ENCODE measurements at regions not wholly inside any gene's neighbourhood (a gene's known extent, or its start where the extent isn't known, plus 50 kb on each side); places are given as distances from the start of the nearest gene placed in this dataset.

DNA sequence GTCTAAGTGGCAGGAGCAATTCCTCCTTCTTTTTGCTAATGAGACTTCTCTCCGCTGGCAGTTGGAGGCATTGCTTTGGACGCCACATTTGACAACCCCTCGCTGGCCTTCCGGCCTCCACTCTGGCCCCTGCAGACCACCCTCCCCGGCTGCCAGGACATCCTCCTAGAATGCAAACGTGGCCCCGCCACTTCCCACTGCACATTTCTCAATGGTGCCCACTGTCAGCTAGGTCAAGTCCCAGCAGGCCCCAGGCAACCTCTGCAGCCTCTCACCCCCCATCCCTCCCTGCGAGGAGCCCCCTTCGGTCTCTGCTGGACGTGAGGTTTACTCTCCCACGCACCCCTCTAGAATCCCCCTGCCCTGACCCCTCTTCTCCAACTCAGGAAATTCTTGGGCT, 250.3 kb downstream of the FOXL1 start:
- DNase-seq (ENCODE audit: low read depth): no peak
- H3K4me3 ChIP-seq (ENCODE audit: low read depth, low read length): no peak overlapping the region
- TF ChIP-seq, protein P1, sequence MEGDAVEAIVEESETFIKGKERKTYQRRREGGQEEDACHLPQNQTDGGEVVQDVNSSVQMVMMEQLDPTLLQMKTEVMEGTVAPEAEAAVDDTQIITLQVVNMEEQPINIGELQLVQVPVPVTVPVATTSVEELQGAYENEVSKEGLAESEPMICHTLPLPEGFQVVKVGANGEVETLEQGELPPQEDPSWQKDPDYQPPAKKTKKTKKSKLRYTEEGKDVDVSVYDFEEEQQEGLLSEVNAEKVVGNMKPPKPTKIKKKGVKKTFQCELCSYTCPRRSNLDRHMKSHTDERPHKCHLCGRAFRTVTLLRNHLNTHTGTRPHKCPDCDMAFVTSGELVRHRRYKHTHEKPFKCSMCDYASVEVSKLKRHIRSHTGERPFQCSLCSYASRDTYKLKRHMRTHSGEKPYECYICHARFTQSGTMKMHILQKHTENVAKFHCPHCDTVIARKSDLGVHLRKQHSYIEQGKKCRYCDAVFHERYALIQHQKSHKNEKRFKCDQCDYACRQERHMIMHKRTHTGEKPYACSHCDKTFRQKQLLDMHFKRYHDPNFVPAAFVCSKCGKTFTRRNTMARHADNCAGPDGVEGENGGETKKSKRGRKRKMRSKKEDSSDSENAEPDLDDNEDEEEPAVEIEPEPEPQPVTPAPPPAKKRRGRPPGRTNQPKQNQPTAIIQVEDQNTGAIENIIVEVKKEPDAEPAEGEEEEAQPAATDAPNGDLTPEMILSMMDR (conservative IDR thresholded peaks at IDR 0.05; ENCODE audit: low read depth, low read length): no peak

DNA sequence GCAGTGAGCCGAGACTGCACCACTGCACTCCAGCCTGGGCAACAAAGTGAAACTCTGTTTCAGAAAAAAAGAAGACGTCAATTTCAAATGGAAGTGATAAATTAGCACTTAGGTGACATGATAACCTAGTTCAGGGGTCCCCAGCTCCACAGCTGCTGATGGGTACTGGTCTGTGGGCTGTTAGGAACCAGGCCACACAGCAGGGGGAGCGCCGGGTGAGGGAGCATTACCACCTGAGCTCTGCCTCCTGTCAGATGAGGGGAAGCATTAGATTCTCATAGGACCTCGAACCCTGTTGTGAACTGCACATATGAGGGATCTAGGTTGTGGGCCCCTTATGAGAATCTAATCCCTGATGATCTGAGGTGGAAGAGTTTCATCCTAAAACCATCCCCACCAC, 253.0 kb downstream of the FOXL1 start:
- DNase-seq (ENCODE audit: low read depth): no peak
- TF ChIP-seq, protein P1 (conservative IDR thresholded peaks at IDR 0.05; ENCODE audit: low read depth, low read length): no peak
- H3K4me3 ChIP-seq (ENCODE audit: low read depth, low read length): no peak overlapping the region

DNA sequence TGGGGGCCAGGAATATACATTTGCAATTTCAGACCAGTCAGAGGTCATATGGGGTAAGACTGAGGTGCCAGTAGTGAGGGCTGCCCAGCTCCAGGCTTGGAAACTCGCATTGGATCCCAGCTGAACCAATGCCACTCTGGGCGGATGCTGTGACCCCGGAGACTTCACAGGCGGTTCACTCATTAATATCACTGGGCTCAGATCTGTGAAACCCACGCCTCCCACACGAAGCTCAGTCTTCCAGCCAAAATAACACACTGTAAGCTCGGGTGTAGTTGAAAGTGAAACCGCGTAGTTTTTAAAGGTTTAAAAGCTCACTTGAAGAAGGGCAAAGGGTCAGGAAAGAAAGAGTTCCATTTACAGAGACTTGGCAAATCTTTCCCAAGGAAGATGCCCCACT, 254.8 kb downstream of the FOXL1 start:
- DNase-seq (ENCODE audit: low read depth): peak; percentile 41
- H3K4me3 ChIP-seq (ENCODE audit: low read depth, low read length): no peak overlapping the region

DNA sequence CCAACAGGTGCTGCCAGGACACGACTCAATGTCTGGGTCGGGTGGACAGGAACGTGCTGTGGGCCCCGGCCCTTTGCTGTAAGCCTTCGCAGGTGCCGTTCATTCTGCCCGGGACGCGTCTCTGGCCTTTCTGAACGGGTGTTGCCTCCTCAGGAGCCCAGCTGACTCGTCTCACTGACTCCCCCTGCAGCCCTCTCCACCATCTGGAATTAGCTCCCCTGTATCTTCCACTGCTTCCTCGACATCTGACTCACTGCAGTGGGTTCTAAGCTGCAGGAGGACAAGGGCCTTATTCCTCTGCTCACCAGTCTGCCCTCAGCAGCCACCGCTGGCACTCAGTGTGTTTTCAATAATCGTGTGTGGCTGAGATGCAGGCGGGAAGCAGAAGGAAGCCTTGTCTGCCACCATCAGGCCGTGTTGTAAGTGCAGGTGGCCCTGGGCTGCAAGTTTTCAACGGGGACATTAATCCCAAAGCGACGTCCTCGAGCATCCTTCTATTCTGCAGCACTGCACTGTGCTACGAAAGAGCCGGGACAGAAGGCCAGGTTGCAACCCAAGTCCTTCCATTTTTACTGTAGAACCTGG, 256.2 kb downstream of the FOXL1 start:
- TF ChIP-seq, protein P1 (conservative IDR thresholded peaks at IDR 0.05; ENCODE audit: low read depth, low read length): peak; percentile 44

More for the DNA sequence above, 254.8 kb downstream of the FOXL1 start:
- TF ChIP-seq, protein P1 (conservative IDR thresholded peaks at IDR 0.05; ENCODE audit: low read depth, low read length): no peak

DNA sequence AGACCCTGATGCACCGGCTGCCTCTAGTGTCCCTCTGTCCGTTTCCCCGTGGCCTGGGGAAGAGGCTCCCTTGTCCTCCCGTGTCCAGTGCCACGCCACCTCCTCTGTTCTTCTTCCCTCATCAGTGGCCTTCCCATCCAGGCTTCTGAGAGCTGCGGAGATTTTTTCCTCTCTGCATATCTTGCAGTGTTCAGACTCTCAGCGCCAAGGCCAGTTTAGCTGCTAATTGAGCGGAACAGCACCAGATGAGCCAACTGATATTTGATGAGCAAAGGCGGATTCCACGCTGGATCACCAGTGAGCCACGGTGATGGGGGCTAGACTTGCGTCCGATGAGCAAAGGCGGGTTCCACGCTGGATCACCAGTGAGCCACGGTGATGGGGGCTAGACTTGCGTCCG, 257.6 kb downstream of the FOXL1 start:
- no peak overlapping the region for H3K4me3 ChIP-seq (ENCODE audit: low read depth, low read length)
- TF ChIP-seq, protein P1 (conservative IDR thresholded peaks at IDR 0.05; ENCODE audit: low read depth, low read length): no peak
- no peak for DNase-seq (ENCODE audit: low read depth)

More for the DNA sequence above, 256.2 kb downstream of the FOXL1 start:
- H3K4me3 ChIP-seq (ENCODE audit: low read depth, low read length): no peak overlapping the region
- DNase-seq (ENCODE audit: low read depth): peak; percentile 59

DNA sequence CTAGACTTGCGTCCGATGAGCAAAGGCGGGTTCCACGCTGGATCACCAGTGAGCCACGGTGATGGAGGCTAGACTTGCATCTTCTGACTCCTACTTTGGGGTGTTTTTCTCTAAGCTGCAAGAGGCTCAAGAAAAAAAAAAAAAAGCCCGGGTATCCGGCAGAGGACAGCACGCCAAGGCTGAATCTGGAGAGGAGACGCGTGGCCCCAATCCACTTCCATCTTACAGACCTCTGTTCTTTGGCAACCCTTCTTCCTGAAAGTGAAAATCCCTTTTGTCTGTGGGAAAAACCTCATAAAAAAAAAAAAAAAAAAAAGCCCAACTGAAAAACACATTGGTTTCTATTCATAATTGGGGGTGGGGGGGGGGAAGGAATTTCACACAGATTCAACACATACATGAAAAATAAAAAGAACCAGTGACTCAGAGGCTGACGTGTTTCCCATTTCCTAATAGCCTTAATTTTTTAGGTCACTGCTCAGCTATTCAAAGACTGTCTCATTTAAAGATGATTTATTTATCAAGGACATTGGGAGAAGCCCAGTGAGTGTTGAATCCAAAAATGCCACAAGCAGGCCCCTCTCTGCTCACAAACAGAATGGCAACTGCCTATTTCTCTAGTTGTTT, 258.3 kb downstream of the FOXL1 start:
- DNase-seq (ENCODE audit: low read depth): peak; percentile 92
- no peak overlapping the region for H3K4me3 ChIP-seq (ENCODE audit: low read depth, low read length)
- TF ChIP-seq, protein P1 (conservative IDR thresholded peaks at IDR 0.05; ENCODE audit: low read depth, low read length): peak; percentile 12

DNA sequence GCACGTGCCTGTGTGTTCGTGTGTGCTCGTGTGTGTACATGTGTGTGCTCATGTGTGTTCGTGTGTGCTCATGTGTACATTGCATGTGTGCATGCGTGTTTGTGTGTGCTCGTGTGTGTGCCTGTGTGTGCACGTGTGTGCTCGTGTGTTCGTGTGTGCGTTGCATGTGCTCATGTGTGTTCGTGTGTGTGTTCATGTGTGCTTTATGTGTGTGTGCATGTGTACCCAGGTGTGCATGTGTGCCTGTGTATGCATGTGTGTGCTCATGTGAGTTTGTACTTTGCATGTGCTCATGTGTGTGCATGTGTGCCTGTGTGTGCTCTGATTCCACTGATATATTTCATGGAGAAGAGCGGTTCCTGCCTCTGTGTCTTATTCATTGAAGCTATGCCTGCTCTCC, 265.5 kb downstream of the FOXL1 start:
- no peak overlapping the region for H3K4me3 ChIP-seq (ENCODE audit: low read depth, low read length)
- DNase-seq (ENCODE audit: low read depth): no peak
- TF ChIP-seq, protein P1 (conservative IDR thresholded peaks at IDR 0.05; ENCODE audit: low read depth, low read length): no peak
